ENCODE measurements at regions not wholly inside any gene's neighbourhood (a gene's known extent, or its start where the extent isn't known, plus 50 kb on each side); places are given as distances from the start of the nearest gene placed in this dataset.

GRCh38 chr1:50318428-50318827 is 104.8 kb downstream of the DMRTA2 start:
- ChIA-PET POLR2A (no interaction called here), CTCF (no interaction called here)
- Histone ChIP-seq H3K9me1 (replicated peaks; ENCODE audit: control insufficient read depth, extremely low read depth, insufficient read depth, low read length) (no peaks in the 10 kb centered on the region), H3K79me2 (ENCODE audit: control insufficient read depth, insufficient read depth, low read length) (no peaks in the 10 kb centered on the region), H3K4me2 (ENCODE audit: insufficient read depth, low read length) (no peak overlapping the region), H2AFZ (ENCODE audit: low read depth, low read length) (no peak overlapping the region), H3K4me3 (replicated peaks in 1 of 3; ENCODE audit: insufficient read depth in 1 of 3, low read depth in 1 of 3, low read length in 3 of 3) (no peak overlapping the region), H3K27me3 (ENCODE audit: control insufficient read depth in 2 of 2, insufficient read depth in 2 of 2, low read length in 2 of 2) (no peaks in the 10 kb centered on the region), H3K9me3 (replicated peaks; ENCODE audit: control insufficient read depth, insufficient read depth, low read length) (no peaks in the 10 kb centered on the region), H3K9ac (replicated peaks; ENCODE audit: extremely low read depth, insufficient read depth, low read length) (no peak overlapping the region), H3K36me3 (ENCODE audit: control insufficient read depth in 2 of 2, extremely low read depth in 1 of 2, insufficient read depth in 2 of 2, low read length in 2 of 2) (no peaks in the 10 kb centered on the region), H3K4me1 (ENCODE audit: control insufficient read depth, extremely low read depth, insufficient read depth, low read length) (no peaks in the 10 kb centered on the region), H4K20me1 (replicated peaks; ENCODE audit: control insufficient read depth, extremely low read depth, insufficient read depth, low read length) (no peaks in the 10 kb centered on the region), H3K27ac (ENCODE audit: insufficient read depth, low read depth, low read length) (no peak overlapping the region)
- DNase-seq (ENCODE audit: low read depth, low spot score) (no peak), FAIRE-seq (no peak)
- intact Hi-C loops (cut with micrococcal nuclease) (no loop called here), dilution Hi-C loops (cut with MboI; ENCODE audit: extremely low pct_ligation_motif_present, low sequenced_read_pairs) (no loop called here)
- BruUV-seq (replicated peaks) = no TSS peak
- no peak for TF ChIP-seq FOS (IDR thresholded peaks at IDR 0.05; ENCODE audit: borderline replicate concordance, insufficient read depth, low read length)
- TF ChIP-seq GATA2 (IDR thresholded peaks at IDR 0.05; ENCODE audit: insufficient read depth, insufficient read length, low read depth, low read length) = no peak
- no peak for TF ChIP-seq CTCF (IDR thresholded peaks at IDR 0.05; ENCODE audit: extremely low read depth in 1 of 2, insufficient read depth in 1 of 2, low read depth in 1 of 2, low read length in 2 of 2)
- no peak for TF ChIP-seq JUN (IDR thresholded peaks at IDR 0.05; ENCODE audit: borderline replicate concordance, insufficient read depth, insufficient read length, low read depth)
- TF ChIP-seq, protein P1, sequence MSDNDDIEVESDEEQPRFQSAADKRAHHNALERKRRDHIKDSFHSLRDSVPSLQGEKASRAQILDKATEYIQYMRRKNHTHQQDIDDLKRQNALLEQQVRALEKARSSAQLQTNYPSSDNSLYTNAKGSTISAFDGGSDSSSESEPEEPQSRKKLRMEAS (IDR thresholded peaks at IDR 0.05; ENCODE audit: insufficient read depth, insufficient read length) = no peak
- TF ChIP-seq EZH2 (IDR thresholded peaks at IDR 0.05; ENCODE audit: borderline replicate concordance, low read depth, low read length, severe bottlenecking) = no peak
- TF ChIP-seq MYC (IDR thresholded peaks at IDR 0.05; ENCODE audit: low read depth, low read length) = no peak
- no peak for TF ChIP-seq POLR2A (IDR thresholded peaks at IDR 0.05; ENCODE audit: low read depth, low read length)
- no peak for TF ChIP-seq POLR2AphosphoS5 (IDR thresholded peaks at IDR 0.05; ENCODE audit: insufficient read depth, low read depth, low read length)
